ENCODE measurements at regions not wholly inside any gene's neighbourhood (a gene's known extent, or its start where the extent isn't known, plus 50 kb on each side); places are given as distances from the start of the nearest gene placed in this dataset.

GRCh38 chr6:98092331-98092730, 742.0 kb upstream of the POU3F2 start:
- DNase-seq (ENCODE audit: low read depth in 2 of 3, low spot score in 2 of 3), result no peak

- no peak for DNase-seq (ENCODE audit: low read depth in 2 of 3, low spot score in 2 of 3)
Observed at GRCh38 chr6:98094696-98095095, 739.7 kb upstream of the POU3F2 start.

GRCh38 chr6:98107801-98108200, 726.6 kb upstream of the POU3F2 start:
- DNase-seq (ENCODE audit: low read depth in 2 of 3, low spot score in 2 of 3), result no peak

- no peak for DNase-seq (ENCODE audit: low read depth in 2 of 3, low spot score in 2 of 3)
Observed at GRCh38 chr6:98116455-98116854, 717.9 kb upstream of the POU3F2 start.

- no peak for DNase-seq (ENCODE audit: low read depth in 2 of 3, low spot score in 2 of 3)
Observed at GRCh38 chr6:98117068-98117467, 717.3 kb upstream of the POU3F2 start.

- no peak for DNase-seq (ENCODE audit: low read depth in 2 of 3, low spot score in 2 of 3)
Observed at GRCh38 chr6:98118397-98119045, 715.9 kb upstream of the POU3F2 start.

- DNase-seq (ENCODE audit: low read depth in 2 of 3, low spot score in 2 of 3), result no peak
Observed at GRCh38 chr6:98124171-98124570, 710.2 kb upstream of the POU3F2 start.

GRCh38 chr6:98131290-98131990, 702.9 kb upstream of the POU3F2 start:
- no peak for DNase-seq (ENCODE audit: low read depth in 2 of 3, low spot score in 2 of 3)

- no peak for DNase-seq (ENCODE audit: low read depth in 2 of 3, low spot score in 2 of 3)
Observed at GRCh38 chr6:98136333-98136732, 698.0 kb upstream of the POU3F2 start.

- DNase-seq (ENCODE audit: low read depth in 2 of 3, low spot score in 2 of 3), result no peak
Observed at GRCh38 chr6:98137391-98137790, 697.0 kb upstream of the POU3F2 start.

GRCh38 chr6:98142839-98143238, 691.5 kb upstream of the POU3F2 start:
- no peak for DNase-seq (ENCODE audit: low read depth in 2 of 3, low spot score in 2 of 3)

GRCh38 chr6:98146656-98147055, 687.7 kb upstream of the POU3F2 start:
- DNase-seq (ENCODE audit: low read depth in 2 of 3, low spot score in 2 of 3), result no peak

- no peak for DNase-seq (ENCODE audit: low read depth in 2 of 3, low spot score in 2 of 3)
Observed at GRCh38 chr6:98156580-98156979, 677.8 kb upstream of the POU3F2 start.

- no peak for DNase-seq (ENCODE audit: low read depth in 2 of 3, low spot score in 2 of 3)
Observed at GRCh38 chr6:98179606-98180005, 654.8 kb upstream of the POU3F2 start.

- no peak for DNase-seq (ENCODE audit: low read depth in 2 of 3, low spot score in 2 of 3)
Observed at GRCh38 chr6:98200084-98200483, 634.3 kb upstream of the POU3F2 start.

GRCh38 chr6:98203170-98203806, 631.1 kb upstream of the POU3F2 start:
- no peak for DNase-seq (ENCODE audit: low read depth in 2 of 3, low spot score in 2 of 3)

- no peak for DNase-seq (ENCODE audit: low read depth in 2 of 3, low spot score in 2 of 3)
Observed at GRCh38 chr6:98212468-98212867, 621.9 kb upstream of the POU3F2 start.

GRCh38 chr6:98215531-98215930, 618.8 kb upstream of the POU3F2 start:
- DNase-seq (ENCODE audit: low read depth in 2 of 3, low spot score in 2 of 3), result no peak

- DNase-seq (ENCODE audit: low read depth in 2 of 3, low spot score in 2 of 3), result no peak
Observed at GRCh38 chr6:98230250-98230649, 604.1 kb upstream of the POU3F2 start.

GRCh38 chr6:98239057-98239456, 595.3 kb upstream of the POU3F2 start:
- no peak for DNase-seq (ENCODE audit: low read depth in 2 of 3, low spot score in 2 of 3)

- no peak for DNase-seq (ENCODE audit: low read depth in 2 of 3, low spot score in 2 of 3)
Observed at GRCh38 chr6:98241630-98242029, 592.7 kb upstream of the POU3F2 start.

- no peak for DNase-seq (ENCODE audit: low read depth in 2 of 3, low spot score in 2 of 3)
Observed at GRCh38 chr6:98254624-98255023, 579.8 kb upstream of the POU3F2 start.
